IMR-90 (cell line): ENCODE measurements at regions not wholly inside any gene's neighbourhood (a gene's known extent, or its start where the extent isn't known, plus 50 kb on each side); places are given as distances from the start of the nearest gene placed in this dataset.

Experiments used
- ATAC-seq: fragments of 200-7000 bp; cut with Tn5 transposase; 2 replicates; pipeline ENCODE4 v1.9.1; 2020; ENCODE audit warnings: low read depth, mild to moderate bottlenecking, moderate library complexity
- BruUV-seq: library from RNA; stranded (reverse); fragments of 400-500 nt; replicated peaks from 2 replicates; lab custom pipeline; 2021; lab: Mats Ljungman, UMichigan
- CTCF ChIA-PET: fragments of 300-600 bp; formaldehyde crosslinking; extraction: SDS; loops from one replicate; lab custom pipeline; 2021; ENCODE audit warnings: antibody characterized with exemption; lab: Yijun Ruan, JAX
- POLR2A ChIA-PET: fragments of 300-600 bp; sonication (Branson Sonifier 250); formaldehyde crosslinking; loops from one replicate; lab custom pipeline; 2022; ENCODE audit warnings: antibody characterized with exemption; ENCODE audit not compliant: unreplicated experiment; lab: Charles Lee
- DNase-seq: peaks from one replicate; pipeline ENCODE4 v3.0.0; 2013
- H2AFZ ChIP-seq: replicated peaks from 2 replicates; pipeline ENCODE3; 2013; ENCODE audit warnings: low read length, mild to moderate bottlenecking; ENCODE audit not compliant: poor library complexity
- H2AK5ac ChIP-seq: 2 replicates; pipeline ENCODE4 v1.6.1; 2013; ENCODE audit warnings: low read depth, low read length, inconsistent platforms
- H2AK9ac ChIP-seq: replicated peaks from 2 replicates; pipeline ENCODE3; 2013; ENCODE audit warnings: mild to moderate bottlenecking, low read depth, low read length, moderate library complexity; ENCODE audit not compliant: poor library complexity
- H2BK120ac ChIP-seq: 2 replicates; pipeline ENCODE4 v1.6.1; 2013; ENCODE audit warnings: low read depth, low read length, inconsistent platforms
- H2BK15ac ChIP-seq: 3 replicates; pipeline ENCODE4 v1.6.1; 2013; ENCODE audit warnings: low read depth, low read length, inconsistent platforms
- H2BK20ac ChIP-seq: 2 replicates; pipeline ENCODE4 v1.6.1; 2013; ENCODE audit warnings: low read depth, mild to moderate bottlenecking, inconsistent platforms, low read length, moderate library complexity
- H2BK5ac ChIP-seq: 2 replicates; pipeline ENCODE4 v1.6.1; 2013; ENCODE audit warnings: mild to moderate bottlenecking, low read depth, low read length, inconsistent platforms; ENCODE audit not compliant: poor library complexity, severe bottlenecking
- H3K14ac ChIP-seq: replicated peaks from 2 replicates; pipeline ENCODE4 v1.6.1; 2013; ENCODE audit warnings: low read depth, low read length, inconsistent platforms
- H3K18ac ChIP-seq: 2 replicates; pipeline ENCODE4 v1.6.1; 2013; ENCODE audit warnings: low read depth, low read length, control low read depth
- H3K23ac ChIP-seq: 2 replicates; pipeline ENCODE4 v1.6.1; 2013; ENCODE audit warnings: low read depth, low read length, inconsistent platforms
- H3K27ac ChIP-seq: 2 replicates; pipeline ENCODE4 v1.5.1; 2013; ENCODE audit warnings: mild to moderate bottlenecking, control low read depth, low read length; ENCODE audit not compliant: insufficient read depth
- H3K27me3 ChIP-seq: 2 replicates; pipeline ENCODE4 v1.6.1; 2013; ENCODE audit warnings: low read length; ENCODE audit not compliant: control insufficient read depth, insufficient read depth
- H3K36me3 ChIP-seq: 2 replicates; pipeline ENCODE4 v1.6.1; 2013; ENCODE audit warnings: low read length, mixed read lengths; ENCODE audit not compliant: control insufficient read depth, insufficient read depth
- H3K4ac ChIP-seq: 2 replicates; pipeline ENCODE4 v1.6.1; 2013; ENCODE audit warnings: low read depth, low read length, inconsistent platforms
- H3K4me1 ChIP-seq: 2 replicates; pipeline ENCODE4 v1.6.1; 2013; ENCODE audit warnings: low read length, mixed read lengths; ENCODE audit not compliant: control insufficient read depth, insufficient read depth
- H3K4me2 ChIP-seq: 2 replicates; pipeline ENCODE4 v1.6.1; 2013; ENCODE audit warnings: low read depth, mild to moderate bottlenecking, control low read depth, low read length, moderate library complexity
- H3K4me3 ChIP-seq: 2 replicates; pipeline ENCODE4 v1.5.1; 2013; ENCODE audit warnings: low read depth, mild to moderate bottlenecking, control low read depth, low read length, moderate library complexity; ENCODE audit not compliant: insufficient read depth
- H3K56ac ChIP-seq: 2 replicates; pipeline ENCODE4 v1.6.1; 2013; ENCODE audit warnings: low read length, inconsistent platforms; ENCODE audit not compliant: insufficient read depth; ENCODE audit errors: extremely low read depth
- H3K79me1 ChIP-seq, 2 experiments: 2 replicates each; pipeline ENCODE4 v1.6.1; 2013; ENCODE audit warnings: low read length in 2 of 2, inconsistent platforms in 1 of 2, low read depth in 1 of 2
- H3K9ac ChIP-seq: 2 replicates; pipeline ENCODE4 v1.6.1; 2013; ENCODE audit warnings: low read depth, low read length, control low read depth
- H3K9me1 ChIP-seq: 2 replicates; pipeline ENCODE4 v1.6.1; 2013; ENCODE audit warnings: low read length, inconsistent platforms; ENCODE audit not compliant: insufficient read depth
- H3K9me3 ChIP-seq: 2 replicates; pipeline ENCODE4 v1.6.1; 2013; ENCODE audit warnings: low read length; ENCODE audit not compliant: control insufficient read depth, insufficient read depth
- H4K20me1 ChIP-seq: 2 replicates; pipeline ENCODE4 v1.6.1; 2013; ENCODE audit warnings: low read length, inconsistent platforms; ENCODE audit not compliant: insufficient read depth
- H4K5ac ChIP-seq: 2 replicates; pipeline ENCODE4 v1.6.1; 2013; ENCODE audit warnings: mild to moderate bottlenecking, low read depth, low read length, control low read depth
- H4K8ac ChIP-seq, 2 experiments: 2 replicates each; pipeline ENCODE4 v1.6.1; 2013; ENCODE audit warnings: low read depth in 2 of 2, low read length in 2 of 2, control low read depth in 1 of 2, inconsistent platforms in 1 of 2
- H4K91ac ChIP-seq: 2 replicates; pipeline ENCODE4 v1.6.1; 2013; ENCODE audit warnings: low read depth, low read length, inconsistent platforms; ENCODE audit not compliant: insufficient read depth
- BHLHE40 ChIP-seq: fragments of 150-350 bp; IDR thresholded peaks from 2 replicates; pipeline ENCODE4 v1.6.1; 2016; ENCODE audit warnings: mild to moderate bottlenecking, low read depth, low read length
- CEBPB ChIP-seq: IDR thresholded peaks from 2 replicates; pipeline ENCODE4 v1.6.1; 2012; ENCODE audit warnings: low read depth, low read length, improper control_type of control experiment
- CHD1 ChIP-seq: IDR thresholded peaks from 2 replicates; pipeline ENCODE4 v1.6.1; 2012; ENCODE audit warnings: low read depth, low read length, improper control_type of control experiment
- FOS ChIP-seq: fragments of 150-350 bp; IDR thresholded peaks from 2 replicates; pipeline ENCODE4 v1.6.1; 2016; ENCODE audit warnings: low read depth, low read length
- MAFK ChIP-seq: IDR thresholded peaks from 2 replicates; pipeline ENCODE4 v1.6.1; 2012; ENCODE audit warnings: low read depth, low read length, improper control_type of control experiment
- MAZ ChIP-seq: IDR thresholded peaks from 2 replicates; pipeline ENCODE4 v1.6.1; 2012; ENCODE audit warnings: low read depth, mild to moderate bottlenecking, low read length, improper control_type of control experiment, moderate library complexity, borderline replicate concordance
- MXI1 ChIP-seq: IDR thresholded peaks from 2 replicates; pipeline ENCODE4 v1.6.1; 2012; ENCODE audit warnings: low read depth, mild to moderate bottlenecking, low read length, moderate library complexity, borderline replicate concordance
- NFE2L2 ChIP-seq: fragments of 150-350 bp; IDR thresholded peaks from 2 replicates; pipeline ENCODE4 v1.6.1; 2016; ENCODE audit warnings: low read depth, mild to moderate bottlenecking, low read length
- POLR2A ChIP-seq: IDR thresholded peaks from 2 replicates; pipeline ENCODE4 v1.6.1; 2012; ENCODE audit warnings: mild to moderate bottlenecking, low read depth, low read length
- RAD21 ChIP-seq: IDR thresholded peaks from 2 replicates; pipeline ENCODE4 v1.6.1; 2012; ENCODE audit warnings: low read length, improper control_type of control experiment
- RCOR1 ChIP-seq: IDR thresholded peaks from 2 replicates; pipeline ENCODE4 v1.6.1; 2012; ENCODE audit warnings: mild to moderate bottlenecking, low read length, improper control_type of control experiment; ENCODE audit not compliant: insufficient replicate concordance
- RFX5 ChIP-seq: IDR thresholded peaks from 2 replicates; pipeline ENCODE4 v1.8.0; 2012; ENCODE audit warnings: low read depth, mild to moderate bottlenecking, low read length, moderate library complexity
- SMC3 ChIP-seq: fragments of 150-350 bp; IDR thresholded peaks from 2 replicates; pipeline ENCODE4 v1.6.1; 2016; ENCODE audit warnings: low read depth, mild to moderate bottlenecking, antibody characterized with exemption, low read length, moderate library complexity
- WGBS, 2 experiments: methylation state at CpG; one replicate each; pipeline versions ENCODE4 v1.1.5 to v1.1.7; 2013; ENCODE audit warnings: missing lambda C conversion rate in 2 of 2; ENCODE audit not compliant: insufficient read length in 1 of 2; ENCODE audit errors: extremely low coverage in 2 of 2; 5-methylcytosine and 5-hydroxymethylcytosine counted together
- dilution Hi-C: fragments of 300-500 bp; cut with HindIII; formaldehyde crosslinking; loops from one replicate; pipeline ENCODE4 v1.14.3; 2018; ENCODE audit warnings: low sequenced_read_pairs; ENCODE audit not compliant: unreplicated experiment
- in situ Hi-C: fragments of 300-500 bp; cut with MboI; formaldehyde crosslinking; loops from 3 replicates; pipeline ENCODE4 v1.14.3; 2019; ENCODE audit warnings: low sequenced_read_pairs, inconsistent platforms, mixed read lengths
- intact Hi-C: fragments of 100-400 bp; cut with micrococcal nuclease; formaldehyde crosslinking; loops from 2 replicates; pipeline ENCODE4 v1.10.0; 2022
- TF ChIP-seq, protein P1 (sequence below): fragments of 150-350 bp; IDR thresholded peaks from 2 replicates; pipeline ENCODE4 v1.6.1; 2017; ENCODE audit warnings: mild to moderate bottlenecking, antibody characterized with exemption, low read length, low read depth
- TF ChIP-seq, protein P2 (sequence below): fragments of 150-350 bp; IDR thresholded peaks from 2 replicates; pipeline ENCODE4 v1.6.1; 2016; ENCODE audit warnings: low read depth, mild to moderate bottlenecking, low read length, moderate library complexity, borderline replicate concordance
- TF ChIP-seq, protein P3 (sequence below): conservative IDR thresholded peaks from 2 replicates; pipeline ENCODE4 v1.5.1; 2012; ENCODE audit warnings: mild to moderate bottlenecking, low read depth, low read length, improper control_type of control experiment

DNA sequence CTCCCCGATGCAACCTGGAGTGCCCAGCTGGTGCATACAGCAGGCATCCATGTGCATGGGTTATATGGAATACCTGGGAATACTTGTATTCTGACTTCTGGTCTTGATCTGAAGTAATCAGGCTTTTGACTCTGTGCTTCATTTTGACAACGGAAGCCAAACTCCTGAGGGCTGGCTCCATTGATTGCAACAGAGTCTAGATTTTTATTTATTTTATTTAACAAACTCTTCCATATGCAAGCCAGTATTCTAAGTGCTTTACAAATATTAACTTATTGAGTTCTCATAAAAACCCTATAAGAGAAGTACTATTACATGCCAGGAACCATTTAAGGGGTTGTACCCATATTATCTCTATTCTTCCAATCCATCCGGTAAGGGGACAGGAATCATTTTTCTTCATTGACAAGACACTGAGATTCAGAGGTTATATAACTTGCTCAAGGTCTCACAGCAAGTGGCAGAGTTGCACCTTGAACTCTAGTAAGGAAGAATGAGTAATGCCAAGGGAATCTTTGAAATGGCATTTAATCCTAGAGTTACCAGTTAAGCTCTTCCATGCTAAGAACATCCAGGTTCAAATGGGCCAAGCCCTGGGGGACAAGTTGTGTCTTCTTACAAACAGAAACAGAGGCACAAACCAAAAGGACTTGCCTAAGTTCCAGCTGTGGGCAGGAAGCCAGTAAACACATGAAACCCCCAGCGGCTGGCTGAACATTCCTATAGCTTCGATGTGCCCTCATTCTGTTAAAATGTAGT is 241.0 kb downstream of the WDR11 start:
- H2AK5ac ChIP-seq: no peak overlapping the region
- H2AFZ ChIP-seq: no peak overlapping the region
- no peaks in the 10 kb centered on the region for H4K20me1 ChIP-seq
- no peak overlapping the region for H3K27ac ChIP-seq
- DNase-seq (no peak), ATAC-seq (no peak)
- H3K4me3 ChIP-seq: no peak overlapping the region
- in situ Hi-C loops (no loop called here), dilution Hi-C loops (no loop called here), intact Hi-C loops (no loop called here)
- no peak overlapping the region for H3K4me2 ChIP-seq
- no peaks in the 10 kb centered on the region for H3K27me3 ChIP-seq
- H4K91ac ChIP-seq: no peak overlapping the region
- no peak overlapping the region for H2BK120ac ChIP-seq
- H3K9ac ChIP-seq: no peak overlapping the region
- no peak overlapping the region for H3K4ac ChIP-seq
- CTCF ChIA-PET: no interaction called here
- H4K8ac ChIP-seq: no peak overlapping the region
- peaks cover 36% of the 10 kb centered on the region for H3K9me3 ChIP-seq
- H3K56ac ChIP-seq: no peak overlapping the region
- H2BK15ac ChIP-seq: no peak overlapping the region
- no TSS peak for BruUV-seq
- TF ChIP-seq RAD21 (no peak), NFE2L2 (no peak), CEBPB (no peak), CHD1 (no peak), MAFK (no peak), RCOR1 (no peak), FOS (no peak), MXI1 (no peak), SMC3 (no peak), RFX5 (no peak), BHLHE40 (no peak), POLR2A (no peak), MAZ (no peak)
- TF ChIP-seq, protein P1, sequence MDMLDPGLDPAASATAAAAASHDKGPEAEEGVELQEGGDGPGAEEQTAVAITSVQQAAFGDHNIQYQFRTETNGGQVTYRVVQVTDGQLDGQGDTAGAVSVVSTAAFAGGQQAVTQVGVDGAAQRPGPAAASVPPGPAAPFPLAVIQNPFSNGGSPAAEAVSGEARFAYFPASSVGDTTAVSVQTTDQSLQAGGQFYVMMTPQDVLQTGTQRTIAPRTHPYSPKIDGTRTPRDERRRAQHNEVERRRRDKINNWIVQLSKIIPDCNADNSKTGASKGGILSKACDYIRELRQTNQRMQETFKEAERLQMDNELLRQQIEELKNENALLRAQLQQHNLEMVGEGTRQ: no peak
- TF ChIP-seq, protein P2, sequence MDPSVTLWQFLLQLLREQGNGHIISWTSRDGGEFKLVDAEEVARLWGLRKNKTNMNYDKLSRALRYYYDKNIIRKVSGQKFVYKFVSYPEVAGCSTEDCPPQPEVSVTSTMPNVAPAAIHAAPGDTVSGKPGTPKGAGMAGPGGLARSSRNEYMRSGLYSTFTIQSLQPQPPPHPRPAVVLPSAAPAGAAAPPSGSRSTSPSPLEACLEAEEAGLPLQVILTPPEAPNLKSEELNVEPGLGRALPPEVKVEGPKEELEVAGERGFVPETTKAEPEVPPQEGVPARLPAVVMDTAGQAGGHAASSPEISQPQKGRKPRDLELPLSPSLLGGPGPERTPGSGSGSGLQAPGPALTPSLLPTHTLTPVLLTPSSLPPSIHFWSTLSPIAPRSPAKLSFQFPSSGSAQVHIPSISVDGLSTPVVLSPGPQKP: no peak
- TF ChIP-seq, protein P3, sequence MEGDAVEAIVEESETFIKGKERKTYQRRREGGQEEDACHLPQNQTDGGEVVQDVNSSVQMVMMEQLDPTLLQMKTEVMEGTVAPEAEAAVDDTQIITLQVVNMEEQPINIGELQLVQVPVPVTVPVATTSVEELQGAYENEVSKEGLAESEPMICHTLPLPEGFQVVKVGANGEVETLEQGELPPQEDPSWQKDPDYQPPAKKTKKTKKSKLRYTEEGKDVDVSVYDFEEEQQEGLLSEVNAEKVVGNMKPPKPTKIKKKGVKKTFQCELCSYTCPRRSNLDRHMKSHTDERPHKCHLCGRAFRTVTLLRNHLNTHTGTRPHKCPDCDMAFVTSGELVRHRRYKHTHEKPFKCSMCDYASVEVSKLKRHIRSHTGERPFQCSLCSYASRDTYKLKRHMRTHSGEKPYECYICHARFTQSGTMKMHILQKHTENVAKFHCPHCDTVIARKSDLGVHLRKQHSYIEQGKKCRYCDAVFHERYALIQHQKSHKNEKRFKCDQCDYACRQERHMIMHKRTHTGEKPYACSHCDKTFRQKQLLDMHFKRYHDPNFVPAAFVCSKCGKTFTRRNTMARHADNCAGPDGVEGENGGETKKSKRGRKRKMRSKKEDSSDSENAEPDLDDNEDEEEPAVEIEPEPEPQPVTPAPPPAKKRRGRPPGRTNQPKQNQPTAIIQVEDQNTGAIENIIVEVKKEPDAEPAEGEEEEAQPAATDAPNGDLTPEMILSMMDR: no peak
- no peak overlapping the region for H3K23ac ChIP-seq
- no peak overlapping the region for H3K18ac ChIP-seq
- no peaks in the 10 kb centered on the region for H3K4me1 ChIP-seq
- H2BK5ac ChIP-seq: no peak overlapping the region
- no CpG with 5 or more reads among the region's 5 CpGs for WGBS, 2 experiments
- H3K36me3 ChIP-seq: no peaks in the 10 kb centered on the region
- H2BK20ac ChIP-seq: no peak overlapping the region
- H2AK9ac ChIP-seq: no peak overlapping the region
- POLR2A ChIA-PET: no interaction called here
- no peaks in the 10 kb centered on the region for H3K79me1 ChIP-seq
- no peak overlapping the region for H4K5ac ChIP-seq
- no peaks in the 10 kb centered on the region for H3K9me1 ChIP-seq
- H3K14ac ChIP-seq: no peak overlapping the region
